ENCODE measurements at regions not wholly inside any gene's neighbourhood (a gene's known extent, or its start where the extent isn't known, plus 50 kb on each side); places are given as distances from the start of the nearest gene placed in this dataset.
"Not testable (repeated sequence)": the region's sequence is repeated elsewhere in the genome, so short reads cannot be mapped to it uniquely, and the experiment has no call there.

DNA sequence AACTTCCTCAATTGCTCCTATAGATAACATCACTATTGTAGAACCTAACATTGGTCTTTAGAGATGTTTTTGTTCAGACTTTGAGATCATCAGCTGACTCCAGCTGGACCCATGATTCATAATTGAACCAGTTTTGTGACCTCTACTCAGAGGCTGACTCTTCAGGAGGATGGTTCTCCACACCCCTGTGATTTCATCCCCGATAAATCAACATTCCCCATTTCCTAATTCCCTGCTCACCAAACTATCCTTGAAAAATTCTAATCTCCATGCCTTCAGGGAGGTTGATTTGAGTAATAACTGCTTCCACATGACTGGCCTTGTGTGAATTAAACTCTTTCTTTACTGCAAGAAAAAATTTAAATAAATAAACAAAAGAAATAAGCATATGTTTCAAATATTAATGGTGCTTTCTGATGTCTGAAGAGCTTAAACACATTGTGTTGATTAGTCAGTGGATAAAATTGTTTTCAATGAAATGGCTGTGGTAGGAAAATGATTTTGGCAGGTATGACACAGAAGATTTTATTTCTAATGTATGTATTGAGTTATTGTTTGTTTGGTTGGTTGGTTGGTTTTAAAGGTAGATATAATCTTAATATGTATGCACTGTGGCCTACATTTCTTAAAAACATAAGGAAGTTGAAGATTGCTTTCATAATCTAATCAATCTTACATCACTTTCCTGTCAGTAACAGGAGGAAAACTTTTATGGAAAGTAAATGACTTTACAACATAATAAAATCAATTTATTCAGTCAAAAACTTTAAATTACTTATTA, 427.9 kb upstream of the CCDC179 start:
- DNase-seq = no peak
- in situ Hi-C loops (cut with HindIII; ENCODE audit: low pct_ligation_motif_present, low pct_unique_long_range_greater_than_20kb, low sequenced_read_pairs) = no loop called here

- DNase-seq = no peak
- in situ Hi-C loops (cut with HindIII; ENCODE audit: low pct_ligation_motif_present, low pct_unique_long_range_greater_than_20kb, low sequenced_read_pairs) = no loop called here
Measured at GRCh38 chr11:23295241-23295640, 435.0 kb upstream of the CCDC179 start.

DNA sequence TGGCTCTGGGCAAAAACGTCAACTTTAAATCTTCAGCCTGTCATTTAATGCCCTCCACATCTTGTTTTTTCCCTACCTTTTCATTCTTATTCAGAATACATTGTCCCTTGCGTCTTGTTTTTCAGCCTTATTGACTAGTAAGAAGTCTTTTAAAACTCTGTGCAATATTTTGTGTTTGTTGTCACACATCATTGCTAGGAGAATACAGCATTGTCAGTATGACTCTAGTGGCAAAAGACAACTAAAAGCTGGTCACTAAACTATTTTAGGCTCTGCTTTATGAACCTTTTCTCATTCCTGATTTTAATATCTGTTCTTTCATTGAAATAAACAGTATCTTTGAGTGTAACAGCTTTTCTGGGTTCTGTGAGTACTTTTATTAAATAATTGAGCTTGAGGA, 447.8 kb upstream of the CCDC179 start:
- in situ Hi-C loops (cut with HindIII; ENCODE audit: low pct_ligation_motif_present, low pct_unique_long_range_greater_than_20kb, low sequenced_read_pairs) = no loop called here
- DNase-seq = no peak

DNA sequence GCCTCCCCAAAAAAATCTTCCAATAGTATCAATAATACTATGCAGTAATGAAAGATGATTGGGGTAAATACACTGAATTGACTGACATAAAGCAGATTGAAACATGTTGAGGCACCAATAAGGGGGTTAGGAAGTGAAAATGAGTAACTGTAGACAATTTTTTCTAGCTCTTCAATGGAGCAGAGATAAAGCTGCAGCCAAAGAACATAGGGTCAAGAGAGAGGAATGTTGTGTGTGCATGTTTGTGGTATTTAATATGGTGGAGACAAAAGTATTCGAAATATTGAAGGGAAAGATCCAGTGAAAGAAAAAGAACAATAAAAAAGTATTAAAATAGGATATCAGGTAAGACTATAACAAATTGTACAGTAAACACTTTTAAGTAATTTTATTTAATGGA, 450.0 kb upstream of the CCDC179 start:
- in situ Hi-C loops (cut with HindIII; ENCODE audit: low pct_ligation_motif_present, low pct_unique_long_range_greater_than_20kb, low sequenced_read_pairs) = no loop called here
- no peak for DNase-seq

GRCh38 chr11:23311986-23312940, 452.0 kb upstream of the CCDC179 start:
- no peak for DNase-seq

GRCh38 chr11:23313001-23313400, 452.7 kb upstream of the CCDC179 start:
- in situ Hi-C loops (cut with HindIII; ENCODE audit: low pct_ligation_motif_present, low pct_unique_long_range_greater_than_20kb, low sequenced_read_pairs) = no loop called here
- no peak for DNase-seq

More at GRCh38 chr11:23311986-23312940, 452.0 kb upstream of the CCDC179 start:
- in situ Hi-C loops (cut with HindIII; ENCODE audit: low pct_ligation_motif_present, low pct_unique_long_range_greater_than_20kb, low sequenced_read_pairs) = no loop called here

DNA sequence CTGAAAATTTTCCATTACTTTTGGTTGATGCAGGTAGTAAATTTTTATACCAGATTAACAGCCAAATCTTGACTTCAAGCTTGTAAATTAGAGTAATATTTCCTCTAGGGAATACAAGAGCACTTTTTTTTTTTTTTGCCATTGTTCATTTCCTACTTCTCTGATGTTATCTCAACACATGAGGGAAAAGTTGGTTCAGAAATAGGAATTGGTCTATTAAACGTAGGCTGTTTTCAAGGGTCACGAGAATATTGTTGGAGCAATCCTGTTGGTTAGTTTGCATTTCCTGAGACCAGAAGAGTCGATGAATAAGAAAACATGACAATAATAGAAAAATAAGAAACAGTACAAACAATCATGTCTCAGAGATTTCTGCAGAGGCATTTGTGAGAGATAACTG, 453.9 kb upstream of the CCDC179 start:
- DNase-seq = no peak
- in situ Hi-C loops (cut with HindIII; ENCODE audit: low pct_ligation_motif_present, low pct_unique_long_range_greater_than_20kb, low sequenced_read_pairs) = no loop called here

DNA sequence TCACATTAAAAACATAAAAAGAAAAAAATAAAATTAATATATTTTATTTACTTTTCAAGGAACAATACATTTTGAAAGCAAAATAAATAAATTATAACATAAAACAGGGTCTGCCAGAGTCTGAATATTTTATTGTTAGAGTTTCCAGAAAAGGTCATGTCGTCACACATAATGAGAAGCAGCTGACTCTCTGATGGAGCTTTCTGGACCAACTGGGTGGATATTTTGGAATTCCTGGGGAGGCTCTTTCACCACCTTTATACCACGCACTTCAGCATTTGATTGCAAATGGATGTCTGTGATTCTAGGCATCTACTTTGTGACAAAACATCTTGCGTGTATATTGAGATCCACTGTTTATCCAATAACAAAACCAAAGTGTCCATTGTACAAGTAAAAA, 455.0 kb upstream of the CCDC179 start:
- DNase-seq = no peak
- in situ Hi-C loops (cut with HindIII; ENCODE audit: low pct_ligation_motif_present, low pct_unique_long_range_greater_than_20kb, low sequenced_read_pairs) = no loop called here

- DNase-seq = no peak
- in situ Hi-C loops (cut with HindIII; ENCODE audit: low pct_ligation_motif_present, low pct_unique_long_range_greater_than_20kb, low sequenced_read_pairs) = no loop called here
Measured at GRCh38 chr11:23317816-23318215, 457.5 kb upstream of the CCDC179 start.

DNA sequence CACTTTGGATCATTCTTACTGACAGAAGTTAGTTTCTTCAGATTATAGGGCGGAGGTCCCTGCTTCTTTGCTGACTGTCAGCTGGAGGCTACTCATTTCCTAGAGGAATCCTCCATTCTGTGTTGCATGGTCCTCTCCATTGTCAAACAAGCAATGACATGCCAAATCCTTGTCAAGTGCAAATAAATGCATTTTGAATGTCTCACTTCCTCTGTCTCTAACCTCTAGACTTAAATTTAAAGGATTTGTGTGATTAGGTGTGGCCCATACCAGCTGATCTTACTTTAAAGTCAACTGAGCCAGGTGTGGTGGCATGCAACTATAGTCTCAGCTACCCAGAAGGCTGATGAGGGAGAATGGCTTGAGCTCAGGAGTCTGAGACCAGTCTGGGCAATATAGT, 458.4 kb upstream of the CCDC179 start:
- DNase-seq = no peak
- in situ Hi-C loops (cut with HindIII; ENCODE audit: low pct_ligation_motif_present, low pct_unique_long_range_greater_than_20kb, low sequenced_read_pairs) = no loop called here

GRCh38 chr11:23320131-23320530, 459.9 kb upstream of the CCDC179 start:
- no peak for DNase-seq
- in situ Hi-C loops (cut with HindIII; ENCODE audit: low pct_ligation_motif_present, low pct_unique_long_range_greater_than_20kb, low sequenced_read_pairs) = no loop called here

DNA sequence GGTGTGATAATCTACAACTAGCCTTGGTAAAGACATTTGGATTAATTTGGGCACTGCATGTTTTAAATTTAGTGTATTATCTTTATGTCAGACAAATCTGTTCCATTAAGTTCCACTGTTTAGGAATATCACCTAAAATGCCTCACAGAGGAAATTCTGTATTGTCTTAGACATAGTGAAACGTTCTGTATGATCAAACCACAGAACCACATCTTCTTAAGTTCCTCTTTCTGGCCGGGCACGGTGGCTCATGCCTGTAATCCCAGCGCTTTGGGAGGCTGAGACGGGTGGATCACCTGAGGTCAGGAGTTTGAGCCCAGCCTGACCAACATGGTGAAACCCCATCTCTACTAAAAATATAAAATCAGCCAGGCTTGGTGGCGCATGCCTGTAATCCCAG, 475.3 kb upstream of the CCDC179 start:
- in situ Hi-C loops (cut with HindIII; ENCODE audit: low pct_ligation_motif_present, low pct_unique_long_range_greater_than_20kb, low sequenced_read_pairs); DNase-seq: not testable (repeated sequence)

DNA sequence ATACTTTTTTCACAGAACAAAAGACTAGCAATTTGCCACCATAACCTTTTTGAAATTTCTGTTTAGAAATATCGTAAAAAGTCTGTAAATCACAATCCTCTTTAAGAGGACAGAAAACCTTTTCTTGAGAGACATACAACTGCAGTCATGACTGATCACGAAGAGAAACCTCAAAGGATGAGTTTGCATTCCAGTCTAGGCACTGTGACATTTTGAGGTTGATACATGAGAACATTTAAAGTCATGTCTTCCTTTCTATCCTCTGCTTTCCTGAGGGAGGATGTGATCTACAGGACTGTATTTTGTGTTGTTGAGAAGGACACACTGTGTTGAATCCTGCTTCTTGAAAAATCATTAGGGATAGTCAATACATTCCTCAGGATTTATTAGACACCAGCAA, 476.7 kb upstream of the CCDC179 start:
- no peak for DNase-seq
- in situ Hi-C loops (cut with HindIII; ENCODE audit: low pct_ligation_motif_present, low pct_unique_long_range_greater_than_20kb, low sequenced_read_pairs) = no loop called here

- no peak for DNase-seq
- in situ Hi-C loops (cut with HindIII; ENCODE audit: low pct_ligation_motif_present, low pct_unique_long_range_greater_than_20kb, low sequenced_read_pairs) = no loop called here
Measured at GRCh38 chr11:23353611-23354010, 493.3 kb upstream of the CCDC179 start.

- DNase-seq = no peak
- in situ Hi-C loops (cut with HindIII; ENCODE audit: low pct_ligation_motif_present, low pct_unique_long_range_greater_than_20kb, low sequenced_read_pairs) = no loop called here
Measured at GRCh38 chr11:23359297-23359696, 499.0 kb upstream of the CCDC179 start.

DNA sequence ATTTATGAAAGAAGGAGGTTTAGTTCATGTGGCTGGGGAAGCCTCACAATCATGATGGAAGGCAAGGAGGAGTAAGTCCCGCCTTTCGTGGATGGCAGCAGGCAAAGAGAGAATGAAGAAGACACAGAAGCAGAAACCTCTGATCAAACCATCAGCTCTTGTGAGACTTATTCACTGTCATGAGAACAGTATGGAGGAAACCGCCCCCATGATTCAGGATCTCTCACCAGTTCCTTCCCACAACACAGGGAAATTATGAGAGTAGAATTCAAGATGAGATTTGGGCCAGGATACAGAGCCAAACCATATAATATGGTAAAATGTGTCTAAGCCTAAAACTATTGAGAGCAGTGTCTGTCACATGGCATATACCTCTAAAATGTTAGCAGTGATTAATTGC, 503.8 kb upstream of the CCDC179 start:
- DNase-seq = no peak
- in situ Hi-C loops (cut with HindIII; ENCODE audit: low pct_ligation_motif_present, low pct_unique_long_range_greater_than_20kb, low sequenced_read_pairs) = no loop called here

GRCh38 chr11:23370580-23371275, 510.5 kb upstream of the CCDC179 start:
- in situ Hi-C loops (cut with HindIII; ENCODE audit: low pct_ligation_motif_present, low pct_unique_long_range_greater_than_20kb, low sequenced_read_pairs) = no loop called here
- no peak for DNase-seq

GRCh38 chr11:23377909-23378308, 517.6 kb upstream of the CCDC179 start:
- in situ Hi-C loops (cut with HindIII; ENCODE audit: low pct_ligation_motif_present, low pct_unique_long_range_greater_than_20kb, low sequenced_read_pairs) = no loop called here
- DNase-seq = no peak

DNA sequence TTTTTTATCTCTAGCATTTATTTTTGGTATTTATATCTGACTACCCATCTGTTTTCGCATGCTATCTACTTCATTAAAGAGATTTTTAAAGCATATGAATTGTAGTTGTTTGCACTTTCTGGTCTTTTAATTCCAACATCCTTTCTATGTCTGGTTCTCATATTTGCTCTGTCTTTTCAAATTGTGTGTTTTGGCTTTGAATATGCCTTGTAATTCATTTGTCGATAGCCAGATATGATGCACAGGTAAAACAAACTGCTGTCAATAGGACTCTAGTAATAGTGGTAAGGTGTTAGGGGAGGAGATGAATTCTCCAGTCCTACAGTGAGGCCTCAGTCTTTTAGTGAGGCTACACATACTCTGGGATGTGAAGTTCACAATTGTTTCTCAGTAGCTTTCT, 530.8 kb upstream of the CCDC179 start:
- in situ Hi-C loops (cut with HindIII; ENCODE audit: low pct_ligation_motif_present, low pct_unique_long_range_greater_than_20kb, low sequenced_read_pairs) = no loop called here
- no peak for DNase-seq

Data from ACHN (cell line).